Esophagus squamous epithelium (tissue), 4 donors: ENCODE measurements at regions not wholly inside any gene's neighbourhood (a gene's known extent, or its start where the extent isn't known, plus 50 kb on each side); places are given as distances from the start of the nearest gene placed in this dataset.

ENCODE experiments used
- CTCF ChIP-seq, 6 experiments: fragments of 450-650 bp in 4 of 6; fragments of 200-600 bp in 2 of 6; sonication (generic) in 2 of 6; IDR thresholded peaks; one replicate each; pipeline ENCODE4 v1.5.1; 2016 to 2019; ENCODE audit warnings: antibody characterized with exemption in 6 of 6, mild to moderate bottlenecking in 4 of 6, moderate library complexity in 4 of 6
- POLR2A ChIP-seq, 4 donors: fragments of 450-650 bp; IDR thresholded peaks; one replicate each; pipeline ENCODE4 v1.6.1; 2017; ENCODE audit warnings: antibody characterized with exemption in 4 of 4, mild to moderate bottlenecking in 4 of 4, moderate library complexity in 3 of 4

- TF ChIP-seq CTCF (IDR thresholded peaks at IDR 0.05) = no peak
- TF ChIP-seq POLR2A (IDR thresholded peaks at IDR 0.05) = no peak
Observed at GRCh38 chr1:29653034-29653810, 416.9 kb downstream of the PTPRU start.
